B cell (primary cell): ENCODE measurements at regions not wholly inside any gene's neighbourhood (a gene's known extent, or its start where the extent isn't known, plus 50 kb on each side); places are given as distances from the start of the nearest gene placed in this dataset.

Experiments
- CTCF ChIP-seq: fragments of 200-600 bp; IDR thresholded peaks from one replicate; pipeline ENCODE4 v1.8.0; 2022; ENCODE audit warnings: antibody characterized with exemption, mild to moderate bottlenecking
- EZH2 ChIP-seq: IDR thresholded peaks from 2 replicates; pipeline ENCODE4 v1.6.1; 2012; ENCODE audit warnings: borderline replicate concordance, low read depth, mild to moderate bottlenecking, moderate library complexity, low read length; ENCODE audit not compliant: insufficient read depth, poor library complexity, severe bottlenecking

GRCh38 chr11:37076866-37077265 lies 478.8 kb upstream of the RAG2 start:
- TF ChIP-seq CTCF (no peak), EZH2 (no peak)
